ENCODE measurements at regions not wholly inside any gene's neighbourhood (a gene's known extent, or its start where the extent isn't known, plus 50 kb on each side); places are given as distances from the start of the nearest gene placed in this dataset.

GRCh38 chr2:45300026-45300750 is 290.9 kb upstream of the SIX2 start:
- H3K27ac ChIP-seq (ENCODE audit: low read depth, low read length): no peak overlapping the region
- no peaks in the 10 kb centered on the region for H3K4me1 ChIP-seq (ENCODE audit: insufficient read depth, low read length)
- H3K4me3 ChIP-seq (ENCODE audit: low read depth in 1 of 2, low read length in 2 of 2): no peak overlapping the region
- H3K9me3 ChIP-seq (ENCODE audit: low read length): no peaks in the 10 kb centered on the region
- no peak overlapping the region for H3K9ac ChIP-seq (ENCODE audit: low read length)
- H3K27me3 ChIP-seq (ENCODE audit: control insufficient read depth in 1 of 2, insufficient read depth in 2 of 2, low read length in 2 of 2): no peaks in the 10 kb centered on the region
- H3K36me3 ChIP-seq (ENCODE audit: insufficient read depth, low read length): no peaks in the 10 kb centered on the region

- Histone ChIP-seq H3K9ac (ENCODE audit: low read length) (no peak overlapping the region), H3K27me3 (ENCODE audit: control insufficient read depth in 1 of 2, insufficient read depth in 2 of 2, low read length in 2 of 2) (no peaks in the 10 kb centered on the region), H3K4me3 (ENCODE audit: low read depth in 1 of 2, low read length in 2 of 2) (no peak overlapping the region), H3K36me3 (ENCODE audit: insufficient read depth, low read length) (no peaks in the 10 kb centered on the region), H3K27ac (ENCODE audit: low read depth, low read length) (no peak overlapping the region), H3K9me3 (ENCODE audit: low read length) (no peaks in the 10 kb centered on the region), H3K4me1 (ENCODE audit: insufficient read depth, low read length) (no peaks in the 10 kb centered on the region)
These were observed 290.1 kb upstream of the SIX2 start for GRCh38 chr2:45299361-45299760.

GRCh38 chr2:45293182-45293581 is 283.9 kb upstream of the SIX2 start:
- Histone ChIP-seq H3K4me3 (ENCODE audit: low read depth in 1 of 2, low read length in 2 of 2) (no peak overlapping the region), H3K27me3 (ENCODE audit: control insufficient read depth in 1 of 2, insufficient read depth in 2 of 2, low read length in 2 of 2) (no peaks in the 10 kb centered on the region), H3K9me3 (ENCODE audit: low read length) (no peaks in the 10 kb centered on the region), H3K36me3 (ENCODE audit: insufficient read depth, low read length) (no peaks in the 10 kb centered on the region), H3K9ac (ENCODE audit: low read length) (no peak overlapping the region), H3K27ac (ENCODE audit: low read depth, low read length) (no peak overlapping the region), H3K4me1 (ENCODE audit: insufficient read depth, low read length) (no peaks in the 10 kb centered on the region)

GRCh38 chr2:45291296-45291701 is 282.0 kb upstream of the SIX2 start:
- H3K4me1 ChIP-seq (ENCODE audit: insufficient read depth, low read length): no peaks in the 10 kb centered on the region

GRCh38 chr2:45289997-45290709 is 280.9 kb upstream of the SIX2 start:
- Histone ChIP-seq H3K27me3 (ENCODE audit: control insufficient read depth in 1 of 2, insufficient read depth in 2 of 2, low read length in 2 of 2) (no peaks in the 10 kb centered on the region), H3K4me1 (ENCODE audit: insufficient read depth, low read length) (no peaks in the 10 kb centered on the region), H3K36me3 (ENCODE audit: insufficient read depth, low read length) (no peaks in the 10 kb centered on the region), H3K4me3 (ENCODE audit: low read depth in 1 of 2, low read length in 2 of 2) (no peak overlapping the region), H3K27ac (ENCODE audit: low read depth, low read length) (no peak overlapping the region), H3K9me3 (ENCODE audit: low read length) (no peaks in the 10 kb centered on the region), H3K9ac (ENCODE audit: low read length) (no peak overlapping the region)

More at GRCh38 chr2:45291296-45291701, 282.0 kb upstream of the SIX2 start:
- H3K4me3 ChIP-seq (ENCODE audit: low read depth in 1 of 2, low read length in 2 of 2): no peak overlapping the region
- H3K9ac ChIP-seq (ENCODE audit: low read length): no peak overlapping the region
- no peaks in the 10 kb centered on the region for H3K36me3 ChIP-seq (ENCODE audit: insufficient read depth, low read length)
- H3K9me3 ChIP-seq (ENCODE audit: low read length): no peaks in the 10 kb centered on the region
- no peaks in the 10 kb centered on the region for H3K27me3 ChIP-seq (ENCODE audit: control insufficient read depth in 1 of 2, insufficient read depth in 2 of 2, low read length in 2 of 2)
- H3K27ac ChIP-seq (ENCODE audit: low read depth, low read length): no peak overlapping the region

- Histone ChIP-seq H3K27me3 (ENCODE audit: control insufficient read depth in 1 of 2, insufficient read depth in 2 of 2, low read length in 2 of 2) (no peaks in the 10 kb centered on the region), H3K27ac (ENCODE audit: low read depth, low read length) (no peak overlapping the region), H3K4me1 (ENCODE audit: insufficient read depth, low read length) (no peaks in the 10 kb centered on the region), H3K9me3 (ENCODE audit: low read length) (no peaks in the 10 kb centered on the region), H3K9ac (ENCODE audit: low read length) (no peak overlapping the region), H3K36me3 (ENCODE audit: insufficient read depth, low read length) (no peaks in the 10 kb centered on the region), H3K4me3 (ENCODE audit: low read depth in 1 of 2, low read length in 2 of 2) (no peak overlapping the region)
These were observed 279.5 kb upstream of the SIX2 start for GRCh38 chr2:45288532-45289417.

GRCh38 chr2:45287045-45287444 is 277.8 kb upstream of the SIX2 start:
- no peaks in the 10 kb centered on the region for H3K9me3 ChIP-seq (ENCODE audit: low read length)
- no peaks in the 10 kb centered on the region for H3K36me3 ChIP-seq (ENCODE audit: insufficient read depth, low read length)
- no peak overlapping the region for H3K27ac ChIP-seq (ENCODE audit: low read depth, low read length)
- H3K4me3 ChIP-seq (ENCODE audit: low read depth in 1 of 2, low read length in 2 of 2): no peak overlapping the region
- no peaks in the 10 kb centered on the region for H3K4me1 ChIP-seq (ENCODE audit: insufficient read depth, low read length)
- H3K9ac ChIP-seq (ENCODE audit: low read length): no peak overlapping the region
- peaks cover 0 to 8% of the 10 kb centered on the region in 2 donors for H3K27me3 ChIP-seq (ENCODE audit: control insufficient read depth in 1 of 2, insufficient read depth in 2 of 2, low read length in 2 of 2)

GRCh38 chr2:45285771-45286390 is 276.6 kb upstream of the SIX2 start:
- H3K4me3 ChIP-seq (ENCODE audit: low read depth in 1 of 2, low read length in 2 of 2): no peak overlapping the region
- peaks cover 0 to 8% of the 10 kb centered on the region in 2 donors for H3K27me3 ChIP-seq (ENCODE audit: control insufficient read depth in 1 of 2, insufficient read depth in 2 of 2, low read length in 2 of 2)
- H3K9ac ChIP-seq (ENCODE audit: low read length): no peak overlapping the region
- H3K36me3 ChIP-seq (ENCODE audit: insufficient read depth, low read length): no peaks in the 10 kb centered on the region
- no peaks in the 10 kb centered on the region for H3K4me1 ChIP-seq (ENCODE audit: insufficient read depth, low read length)
- H3K9me3 ChIP-seq (ENCODE audit: low read length): no peaks in the 10 kb centered on the region
- no peak overlapping the region for H3K27ac ChIP-seq (ENCODE audit: low read depth, low read length)

GRCh38 chr2:45285311-45285710 is 276.1 kb upstream of the SIX2 start:
- no peak overlapping the region for H3K4me3 ChIP-seq (ENCODE audit: low read depth in 1 of 2, low read length in 2 of 2)
- H3K4me1 ChIP-seq (ENCODE audit: insufficient read depth, low read length): no peaks in the 10 kb centered on the region
- H3K9me3 ChIP-seq (ENCODE audit: low read length): no peaks in the 10 kb centered on the region
- no peak overlapping the region for H3K27ac ChIP-seq (ENCODE audit: low read depth, low read length)
- H3K27me3 ChIP-seq (ENCODE audit: control insufficient read depth in 1 of 2, insufficient read depth in 2 of 2, low read length in 2 of 2): peaks cover 0 to 8% of the 10 kb centered on the region in 2 donors
- no peaks in the 10 kb centered on the region for H3K36me3 ChIP-seq (ENCODE audit: insufficient read depth, low read length)
- H3K9ac ChIP-seq (ENCODE audit: low read length): no peak overlapping the region

GRCh38 chr2:45284621-45284995 is 275.4 kb upstream of the SIX2 start:
- H3K9ac ChIP-seq (ENCODE audit: low read length): no peak overlapping the region

More at GRCh38 chr2:45284621-45284995, 275.4 kb upstream of the SIX2 start:
- Histone ChIP-seq H3K4me3 (ENCODE audit: low read depth in 1 of 2, low read length in 2 of 2) (no peak overlapping the region), H3K4me1 (ENCODE audit: insufficient read depth, low read length) (no peaks in the 10 kb centered on the region), H3K9me3 (ENCODE audit: low read length) (no peaks in the 10 kb centered on the region), H3K36me3 (ENCODE audit: insufficient read depth, low read length) (no peaks in the 10 kb centered on the region), H3K27me3 (ENCODE audit: control insufficient read depth in 1 of 2, insufficient read depth in 2 of 2, low read length in 2 of 2) (peaks cover 0 to 8% of the 10 kb centered on the region in 2 donors), H3K27ac (ENCODE audit: low read depth, low read length) (no peak overlapping the region)
